ENCODE measurements at regions not wholly inside any gene's neighbourhood (a gene's known extent, or its start where the extent isn't known, plus 50 kb on each side); places are given as distances from the start of the nearest gene placed in this dataset.
"Not testable (repeated sequence)": the region's sequence is repeated elsewhere in the genome, so short reads cannot be mapped to it uniquely, and the experiment has no call there.

DNA sequence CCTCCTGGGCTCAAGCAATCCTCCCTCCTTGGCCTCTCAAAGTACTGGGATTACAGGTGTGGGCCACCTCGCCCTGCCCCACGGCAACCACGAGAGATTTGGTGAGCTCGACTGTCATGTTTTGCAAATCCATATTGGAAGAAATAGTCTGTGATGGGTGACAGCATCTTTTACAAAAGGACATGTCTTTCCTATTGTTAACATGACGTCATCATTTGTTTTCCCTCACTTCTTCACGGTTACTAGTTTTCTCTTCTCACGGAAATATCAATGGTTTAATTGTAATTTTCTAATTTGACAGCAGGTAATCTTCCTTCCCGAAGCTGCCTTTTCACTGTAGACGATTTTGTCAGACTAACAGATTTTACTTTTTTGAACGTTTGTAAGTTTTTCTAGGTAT, 110.8 kb upstream of the GREM2 start:
- Mint-ChIP-seq H3K4me1 (ENCODE audit: low read depth) (peaks cover 23% of the 10 kb centered on the region), H3K4me3 (no peak overlapping the region), H3K27me3 (ENCODE audit: insufficient read depth) (no peaks in the 10 kb centered on the region; the same call in 1 of the 2 replicates), H3K36me3 (ENCODE audit: low read depth) (peaks cover 16% of the 10 kb centered on the region), H3K9me3 (peaks cover 14% of the 10 kb centered on the region), H3K27ac (no peak overlapping the region)
- TF ChIP-seq, protein P1, sequence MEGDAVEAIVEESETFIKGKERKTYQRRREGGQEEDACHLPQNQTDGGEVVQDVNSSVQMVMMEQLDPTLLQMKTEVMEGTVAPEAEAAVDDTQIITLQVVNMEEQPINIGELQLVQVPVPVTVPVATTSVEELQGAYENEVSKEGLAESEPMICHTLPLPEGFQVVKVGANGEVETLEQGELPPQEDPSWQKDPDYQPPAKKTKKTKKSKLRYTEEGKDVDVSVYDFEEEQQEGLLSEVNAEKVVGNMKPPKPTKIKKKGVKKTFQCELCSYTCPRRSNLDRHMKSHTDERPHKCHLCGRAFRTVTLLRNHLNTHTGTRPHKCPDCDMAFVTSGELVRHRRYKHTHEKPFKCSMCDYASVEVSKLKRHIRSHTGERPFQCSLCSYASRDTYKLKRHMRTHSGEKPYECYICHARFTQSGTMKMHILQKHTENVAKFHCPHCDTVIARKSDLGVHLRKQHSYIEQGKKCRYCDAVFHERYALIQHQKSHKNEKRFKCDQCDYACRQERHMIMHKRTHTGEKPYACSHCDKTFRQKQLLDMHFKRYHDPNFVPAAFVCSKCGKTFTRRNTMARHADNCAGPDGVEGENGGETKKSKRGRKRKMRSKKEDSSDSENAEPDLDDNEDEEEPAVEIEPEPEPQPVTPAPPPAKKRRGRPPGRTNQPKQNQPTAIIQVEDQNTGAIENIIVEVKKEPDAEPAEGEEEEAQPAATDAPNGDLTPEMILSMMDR (IDR thresholded peaks at IDR 0.05), result no peak
- no peak for DNase-seq

DNA sequence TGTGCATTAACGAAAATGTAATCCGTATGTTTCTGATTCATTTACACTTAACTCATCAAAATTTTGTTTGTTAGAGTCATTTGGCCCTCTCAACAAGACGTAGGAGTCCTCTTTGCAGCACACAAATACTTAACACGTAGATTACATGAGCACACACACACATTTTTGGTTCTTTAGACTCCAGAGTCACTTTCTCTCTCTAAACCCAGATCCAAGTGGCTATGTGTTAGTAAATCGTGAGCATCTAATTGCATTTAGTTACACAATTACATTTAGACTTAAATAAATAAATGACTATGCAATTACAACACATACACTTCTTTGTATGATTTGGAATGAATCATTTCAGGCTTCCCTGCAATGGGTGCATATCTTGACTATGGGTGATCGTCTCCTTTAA, 109.0 kb upstream of the GREM2 start:
- peak overlapping the region; percentile 73 for H3K4me3 Mint-ChIP-seq
- peak; percentile 15 for DNase-seq
- H3K4me1 Mint-ChIP-seq (ENCODE audit: low read depth), result peaks cover 30% of the 10 kb centered on the region
- peaks cover 5% of the 10 kb centered on the region; the same call in 1 of the 2 replicates for H3K36me3 Mint-ChIP-seq (ENCODE audit: low read depth)
- peaks cover 6% of the 10 kb centered on the region for H3K9me3 Mint-ChIP-seq
- H3K27me3 Mint-ChIP-seq (ENCODE audit: insufficient read depth), result no peaks in the 10 kb centered on the region; the same call in 1 of the 2 replicates
- TF ChIP-seq, protein P1 (IDR thresholded peaks at IDR 0.05), result no peak
- peak overlapping the region; percentile 66 for H3K27ac Mint-ChIP-seq

DNA sequence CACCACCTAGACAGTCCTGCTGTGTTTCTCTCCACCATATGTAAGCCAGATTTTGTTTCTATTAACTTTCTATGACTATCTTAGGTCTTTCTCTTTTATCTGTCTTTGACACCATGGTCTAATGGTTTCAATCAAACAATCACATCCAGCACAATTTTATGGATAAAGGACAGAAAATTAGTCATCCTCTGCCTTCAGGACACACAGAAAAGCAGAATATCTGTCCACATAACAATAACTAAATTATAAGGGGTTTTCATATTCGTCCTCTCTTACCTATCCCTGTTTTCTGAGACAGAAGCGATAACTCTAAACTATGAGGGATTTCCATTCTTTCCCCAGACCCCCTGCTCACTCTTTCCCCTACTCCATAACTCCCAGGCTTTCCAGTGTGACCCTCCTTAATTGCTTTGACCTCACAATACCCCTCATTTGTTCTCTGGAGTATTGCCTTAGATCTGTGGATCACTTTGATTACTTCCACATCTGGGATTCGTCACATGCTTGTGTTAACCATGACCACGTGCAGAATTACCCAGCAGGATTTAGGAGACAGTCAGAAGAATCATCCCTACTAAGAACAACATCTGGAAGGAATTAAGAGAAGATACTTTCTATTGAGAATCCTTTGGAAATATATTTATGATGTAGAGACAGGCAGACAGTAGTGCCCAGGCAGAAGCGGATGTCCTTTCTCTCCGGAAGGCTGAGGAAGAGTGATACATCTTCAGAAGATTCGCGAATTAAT, 108.2 kb upstream of the GREM2 start:
- H3K27me3 Mint-ChIP-seq (ENCODE audit: insufficient read depth), result no peaks in the 10 kb centered on the region
- TF ChIP-seq, protein P1 (IDR thresholded peaks at IDR 0.05), result no peak
- H3K9me3 Mint-ChIP-seq, result peaks cover 2% of the 10 kb centered on the region; the same call in 1 of the 2 replicates
- H3K4me3 Mint-ChIP-seq, result peak overlapping the region; percentile 73
- peak; percentile 48 for DNase-seq
- H3K4me1 Mint-ChIP-seq (ENCODE audit: low read depth), result peaks cover 30% of the 10 kb centered on the region
- peak overlapping the region; percentile 66 for H3K27ac Mint-ChIP-seq
- H3K36me3 Mint-ChIP-seq (ENCODE audit: low read depth), result peaks cover 4% of the 10 kb centered on the region; the same call in 1 of the 2 replicates

DNA sequence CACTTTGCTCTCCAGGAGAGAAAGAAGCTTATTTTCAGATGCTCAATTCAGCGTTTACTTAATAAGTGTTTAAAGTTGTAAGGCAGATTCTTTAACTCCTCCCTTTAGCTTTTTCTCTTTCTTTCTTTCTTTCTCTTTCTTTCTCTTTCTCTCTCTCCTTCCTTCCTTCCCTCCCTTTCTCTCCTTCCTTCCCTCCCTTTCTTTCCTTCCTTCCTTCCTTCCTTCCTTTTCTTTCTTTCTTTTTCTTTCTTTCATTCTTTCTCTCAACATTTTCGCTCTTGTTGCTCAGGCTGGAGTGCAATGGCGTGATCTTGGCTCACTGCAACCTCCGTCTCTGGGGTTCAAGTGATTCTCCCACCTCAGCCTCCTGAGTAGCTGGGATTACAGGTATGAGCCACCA, 104.6 kb upstream of the GREM2 start:
- H3K9me3 Mint-ChIP-seq; H3K27ac Mint-ChIP-seq; H3K27me3 Mint-ChIP-seq (ENCODE audit: insufficient read depth); DNase-seq; H3K4me3 Mint-ChIP-seq; H3K36me3 Mint-ChIP-seq (ENCODE audit: low read depth): not testable (repeated sequence)
- H3K4me1 Mint-ChIP-seq (ENCODE audit: low read depth), result peaks cover 50% of the 10 kb centered on the region

DNA sequence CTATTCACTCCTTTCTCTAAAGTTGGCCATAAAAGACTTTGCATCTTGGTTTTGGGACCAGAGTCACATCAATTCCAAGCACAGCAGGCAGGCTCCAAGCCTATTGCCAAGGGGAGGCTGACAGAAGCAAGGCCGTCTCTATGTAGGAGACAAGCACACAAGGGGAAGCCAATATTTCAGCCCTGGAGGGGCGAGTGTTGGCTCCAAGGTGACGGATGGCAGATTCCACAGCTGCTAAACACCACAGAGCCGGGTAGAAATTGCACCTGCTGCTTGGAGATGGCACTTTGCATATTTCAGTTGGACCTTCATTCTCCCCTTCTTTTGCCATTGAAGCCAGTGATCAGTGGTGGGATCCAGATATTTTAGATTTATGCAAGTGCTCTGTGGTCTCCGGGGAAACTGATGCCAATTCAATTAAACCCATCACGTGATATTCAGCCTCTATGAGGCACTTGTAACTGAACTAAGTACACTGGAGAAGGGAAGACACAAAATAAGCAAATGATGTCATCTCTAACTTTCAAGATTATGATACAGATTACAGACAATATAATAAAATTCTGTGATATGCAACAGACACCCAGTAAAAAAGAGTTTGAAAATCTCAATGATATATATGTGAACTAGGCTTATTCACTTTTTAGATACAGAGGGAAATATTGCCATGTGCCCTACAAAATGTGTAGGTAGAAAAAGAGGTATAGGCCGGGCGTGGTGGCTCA, 102.8 kb upstream of the GREM2 start:
- Mint-ChIP-seq H3K27me3 (ENCODE audit: insufficient read depth) (no peaks in the 10 kb centered on the region), H3K27ac (no peak overlapping the region), H3K4me1 (ENCODE audit: low read depth) (peaks cover 47% of the 10 kb centered on the region), H3K4me3 (no peak overlapping the region), H3K9me3 (no peaks in the 10 kb centered on the region), H3K36me3 (ENCODE audit: low read depth) (peaks cover 9% of the 10 kb centered on the region; the same call in 1 of the 2 replicates)
- DNase-seq, result no peak
- TF ChIP-seq, protein P1 (IDR thresholded peaks at IDR 0.05), result no peak
